HL-60 (cell line): ENCODE measurements at regions not wholly inside any gene's neighbourhood (a gene's known extent, or its start where the extent isn't known, plus 50 kb on each side); places are given as distances from the start of the nearest gene placed in this dataset.

ENCODE experiments used
- POLR2AphosphoS5 ChIP-seq: IDR thresholded peaks from 2 replicates; pipeline ENCODE4 v1.6.1; 2012; ENCODE audit warnings: low read depth
- SPI1 ChIP-seq: IDR thresholded peaks from 2 replicates; pipeline ENCODE4 v1.6.1; 2012; ENCODE audit warnings: low read depth, mild to moderate bottlenecking, borderline replicate concordance
- TF ChIP-seq, protein P1 (sequence below): IDR thresholded peaks from one replicate; pipeline ENCODE4 v1.5.1; 2011; ENCODE audit warnings: low read length, control low read depth, inconsistent platforms; ENCODE audit not compliant: insufficient read depth

GRCh38 chr2:37448342-37449120, 104.1 kb downstream of the QPCT start:
- TF ChIP-seq, protein P1, sequence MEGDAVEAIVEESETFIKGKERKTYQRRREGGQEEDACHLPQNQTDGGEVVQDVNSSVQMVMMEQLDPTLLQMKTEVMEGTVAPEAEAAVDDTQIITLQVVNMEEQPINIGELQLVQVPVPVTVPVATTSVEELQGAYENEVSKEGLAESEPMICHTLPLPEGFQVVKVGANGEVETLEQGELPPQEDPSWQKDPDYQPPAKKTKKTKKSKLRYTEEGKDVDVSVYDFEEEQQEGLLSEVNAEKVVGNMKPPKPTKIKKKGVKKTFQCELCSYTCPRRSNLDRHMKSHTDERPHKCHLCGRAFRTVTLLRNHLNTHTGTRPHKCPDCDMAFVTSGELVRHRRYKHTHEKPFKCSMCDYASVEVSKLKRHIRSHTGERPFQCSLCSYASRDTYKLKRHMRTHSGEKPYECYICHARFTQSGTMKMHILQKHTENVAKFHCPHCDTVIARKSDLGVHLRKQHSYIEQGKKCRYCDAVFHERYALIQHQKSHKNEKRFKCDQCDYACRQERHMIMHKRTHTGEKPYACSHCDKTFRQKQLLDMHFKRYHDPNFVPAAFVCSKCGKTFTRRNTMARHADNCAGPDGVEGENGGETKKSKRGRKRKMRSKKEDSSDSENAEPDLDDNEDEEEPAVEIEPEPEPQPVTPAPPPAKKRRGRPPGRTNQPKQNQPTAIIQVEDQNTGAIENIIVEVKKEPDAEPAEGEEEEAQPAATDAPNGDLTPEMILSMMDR: no peak
- no peak for TF ChIP-seq POLR2AphosphoS5
- TF ChIP-seq SPI1: no peak
